ENCODE measurements at regions not wholly inside any gene's neighbourhood (a gene's known extent, or its start where the extent isn't known, plus 50 kb on each side); places are given as distances from the start of the nearest gene placed in this dataset.

DNA sequence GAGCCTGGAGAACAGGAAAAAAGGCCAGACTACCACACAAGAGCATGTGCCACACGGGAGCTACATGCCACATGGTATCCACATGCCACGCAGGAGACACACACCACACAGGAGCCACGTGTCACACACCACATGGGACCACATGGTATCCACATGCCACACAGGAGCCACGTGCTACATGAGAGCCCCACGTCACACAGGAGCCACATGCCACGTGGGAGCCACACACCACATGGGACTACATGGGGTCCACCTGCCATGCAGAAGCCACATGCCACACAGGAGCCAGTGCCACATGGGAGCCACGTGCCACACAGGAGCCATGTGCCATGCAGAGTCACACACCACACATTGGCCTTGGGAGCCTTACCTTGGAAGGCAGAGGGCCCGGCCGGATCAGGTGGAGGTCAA is 244.4 kb upstream of the PPP2R2D start:
- TF ChIP-seq POLR2A (IDR thresholded peaks at IDR 0.05; ENCODE audit: low read depth), result no peak
- TF ChIP-seq CTCF (IDR thresholded peaks at IDR 0.05), result no peak
